GM12878 (cell line): ENCODE measurements at regions not wholly inside any gene's neighbourhood (a gene's known extent, or its start where the extent isn't known, plus 50 kb on each side); places are given as distances from the start of the nearest gene placed in this dataset.

Experiments used
- ATAC-seq: fragments of 200-7000 bp; cut with Tn5 transposase; 3 replicates; pipeline ENCODE4 v1.9.1; 2020; ENCODE audit warnings: mild to moderate bottlenecking, moderate library complexity
- BruUV-seq: library from RNA; stranded (reverse); fragments of 400-500 nt; replicated peaks from 2 replicates; lab custom pipeline; 2021; lab: Mats Ljungman, UMichigan
- CTCF ChIA-PET: fragments of 300-600 bp; sonication (Branson Sonifier 250); formaldehyde crosslinking; extraction: SDS; loops from one replicate; lab custom pipeline; 2021; ENCODE audit warnings: inconsistent platforms; lab: Yijun Ruan, JAX
- POLR2A ChIA-PET: fragments of 350-600 bp; formaldehyde crosslinking; extraction: SDS; loops from one replicate; lab custom pipeline; 2021; ENCODE audit warnings: inconsistent platforms; lab: Charles Lee
- RAD21 ChIA-PET: fragments of 300-600 bp; sonication (Branson Sonifier 250); formaldehyde crosslinking; loops from one replicate; lab custom pipeline; 2023; ENCODE audit warnings: antibody characterized with exemption; ENCODE audit not compliant: unreplicated experiment; lab: Charles Lee
- SMC1A ChIA-PET: fragments of 300-600 bp; sonication (Branson Sonifier 250); formaldehyde crosslinking; loops from one replicate; lab custom pipeline; 2023; ENCODE audit not compliant: unreplicated experiment, uncharacterized antibody; lab: Charles Lee
- DNase-seq: peaks from one replicate; pipeline ENCODE4 v3.0.0-alpha.2; 2011; ENCODE audit warnings: low read depth, low spot score
- FAIRE-seq: peaks from 3 replicates; lab custom pipeline; 2011; peaks lifted over from hg19 to GRCh38; lab: Jason Lieb, UNC
- H2AFZ ChIP-seq: 2 replicates; pipeline ENCODE4 v1.6.0; 2011; ENCODE audit warnings: low read depth, low read length, control low read depth; ENCODE audit not compliant: control insufficient read depth
- H3K27ac ChIP-seq: 2 replicates; pipeline ENCODE4 v1.5.1; 2011; ENCODE audit warnings: control low read depth; ENCODE audit not compliant: control insufficient read depth, insufficient read depth
- H3K27me3 ChIP-seq, 2 experiments: replicated peaks in 1 of 2; 2 replicates each; pipeline versions ENCODE4 v1.6.0 to v1.6.1; 2011; ENCODE audit warnings: low read length in 1 of 2; ENCODE audit not compliant: control insufficient read depth in 2 of 2, insufficient read depth in 2 of 2
- H3K36me3 ChIP-seq, 2 experiments: 2 replicates each; pipeline ENCODE4 v1.5.1; 2011; ENCODE audit warnings: low read length in 1 of 2; ENCODE audit not compliant: control insufficient read depth in 2 of 2, insufficient read depth in 2 of 2
- H3K4me1 ChIP-seq: 2 replicates; pipeline ENCODE4 v1.6.1; 2011; ENCODE audit warnings: mild to moderate bottlenecking, low read length, moderate library complexity, mixed read lengths; ENCODE audit not compliant: control insufficient read depth, insufficient read depth
- H3K4me2 ChIP-seq: 2 replicates; pipeline ENCODE4 v1.6.0; 2011; ENCODE audit warnings: control low read depth; ENCODE audit not compliant: control insufficient read depth, insufficient read depth
- H3K4me3 ChIP-seq: fragments of 200-600 bp; sonication (generic); 2 replicates; pipeline ENCODE4 v1.5.1; 2016
- H3K79me2 ChIP-seq: 2 replicates; pipeline ENCODE4 v1.6.0; 2011; ENCODE audit warnings: low read length; ENCODE audit not compliant: control insufficient read depth, insufficient read depth
- H3K9ac ChIP-seq: 2 replicates; pipeline ENCODE4 v1.8.0; 2011; ENCODE audit warnings: low read length, control low read depth, mixed read lengths; ENCODE audit not compliant: control insufficient read depth, insufficient read depth
- H3K9me3 ChIP-seq: replicated peaks from 3 replicates; pipeline ENCODE4 v1.5.1; 2011; ENCODE audit warnings: mild to moderate bottlenecking, low read length; ENCODE audit not compliant: control insufficient read depth, insufficient read depth
- H4K20me1 ChIP-seq: 2 replicates; pipeline ENCODE4 v1.6.0; 2011; ENCODE audit not compliant: control insufficient read depth, insufficient read depth
- ATF3 ChIP-seq: IDR thresholded peaks from 2 replicates; pipeline ENCODE4 v1.6.1; 2011; ENCODE audit warnings: low read depth, mild to moderate bottlenecking, low read length, moderate library complexity, borderline replicate concordance; ENCODE audit errors: extremely low read depth
- DPF2 ChIP-seq: fragments of 450-650 bp; IDR thresholded peaks from 2 replicates; pipeline ENCODE4 v1.6.1; 2017; ENCODE audit warnings: mild to moderate bottlenecking
- JUNB ChIP-seq: IDR thresholded peaks from 2 replicates; pipeline ENCODE4 v1.6.1; 2016; ENCODE audit warnings: antibody characterized with exemption, mild to moderate bottlenecking
- MYC ChIP-seq: IDR thresholded peaks from 2 replicates; pipeline ENCODE4 v1.6.1; 2011; ENCODE audit warnings: mild to moderate bottlenecking, low read length, moderate library complexity, inconsistent platforms; ENCODE audit not compliant: insufficient read depth, insufficient replicate concordance, insufficient read length, severe bottlenecking
- NBN ChIP-seq: fragments of 450-650 bp; IDR thresholded peaks from 2 replicates; pipeline ENCODE4 v1.6.1; 2016
- NR2C2 ChIP-seq: IDR thresholded peaks from 2 replicates; pipeline ENCODE4 v1.6.1; 2011; ENCODE audit warnings: borderline replicate concordance, low read depth; ENCODE audit not compliant: control insufficient read depth, insufficient read length
- SMAD5 ChIP-seq: IDR thresholded peaks from 2 replicates; pipeline ENCODE4 v1.6.1; 2016; ENCODE audit warnings: antibody characterized with exemption, low read depth
- WRNIP1 ChIP-seq: IDR thresholded peaks from 2 replicates; pipeline ENCODE4 v1.6.1; 2011; ENCODE audit warnings: low read depth, low read length, improper control_type of control experiment, borderline replicate concordance
- ZBTB33 ChIP-seq: fragments of 450-650 bp; IDR thresholded peaks from 2 replicates; pipeline ENCODE4 v1.6.1; 2017; ENCODE audit warnings: mild to moderate bottlenecking
- ZNF24 ChIP-seq: fragments of 450-650 bp; IDR thresholded peaks from 2 replicates; pipeline ENCODE4 v1.6.1; 2017; ENCODE audit warnings: antibody characterized with exemption, mild to moderate bottlenecking
- ZNF592 ChIP-seq: fragments of 450-650 bp; IDR thresholded peaks from 2 replicates; pipeline ENCODE4 v1.6.1; 2017; ENCODE audit warnings: mild to moderate bottlenecking, moderate library complexity
- ZNF622 ChIP-seq: fragments of 450-650 bp; IDR thresholded peaks from 2 replicates; pipeline ENCODE4 v1.6.1; 2017; ENCODE audit warnings: mild to moderate bottlenecking, inconsistent platforms
- WGBS: methylation state at CpG from one replicate; pipeline ENCODE4 v1.1.6; 2016; ENCODE audit warnings: low lambda C conversion rate; ENCODE audit not compliant: insufficient replicate concordance, insufficient coverage; ENCODE audit errors: missing lambda C conversion rate; 5-methylcytosine and 5-hydroxymethylcytosine counted together
- in situ Hi-C: fragments of 300-500 bp; cut with MboI; formaldehyde crosslinking; loops from 9 replicates; pipeline ENCODE4 v1.14.3; 2018; ENCODE audit warnings: mixed read lengths
- intact Hi-C: fragments of 100-400 bp; cut with micrococcal nuclease; formaldehyde crosslinking; loops from one replicate; pipeline ENCODE4 v1.14.2; 2022; ENCODE audit not compliant: unreplicated experiment

- in situ Hi-C loops, result no loop called here
- Histone ChIP-seq H2AFZ (no peak overlapping the region), H3K36me3 (no peaks in the 10 kb centered on the region), H3K27ac (no peak overlapping the region), H3K4me2 (no peak overlapping the region), H3K9ac (no peak overlapping the region), H3K4me1 (no peaks in the 10 kb centered on the region), H3K4me3 (no peak overlapping the region), H4K20me1 (no peaks in the 10 kb centered on the region), H3K9me3 (no peaks in the 10 kb centered on the region; the same call in 2 of the 3 replicates), H3K27me3 (no peaks in the 10 kb centered on the region), H3K79me2 (no peaks in the 10 kb centered on the region)
- SMC1A ChIA-PET, result no interaction called here
- RAD21 ChIA-PET, result no interaction called here
- CTCF ChIA-PET, result no interaction called here
- WGBS, result 38% methylated on average over 7 of the region's 7 CpGs
- TF ChIP-seq ZNF24 (no peak), MYC (no peak), SMAD5 (no peak), ZNF592 (no peak), ATF3 (no peak), DPF2 (no peak), NBN (no peak), NR2C2 (no peak), WRNIP1 (no peak), ZBTB33 (no peak), JUNB (no peak), ZNF622 (no peak)
- intact Hi-C loops, result no loop called here
- DNase-seq, result no peak
- no peak for ATAC-seq
- no peak for FAIRE-seq
- BruUV-seq, result no TSS peak
- POLR2A ChIA-PET, result no interaction called here
Observed at GRCh38 chr4:187042251-187042650, 318.6 kb upstream of the FAT1 start.
